Activated CD8-positive, alpha-beta memory T cell treated with anti-CD3 and anti-CD28 coated beads for 24 hours (primary cell): ENCODE measurements at regions not wholly inside any gene's neighbourhood (a gene's known extent, or its start where the extent isn't known, plus 50 kb on each side); places are given as distances from the start of the nearest gene placed in this dataset.
"Not testable (repeated sequence)": the region's sequence is repeated elsewhere in the genome, so short reads cannot be mapped to it uniquely, and the experiment has no call there.

Experiments
- DNase-seq: peaks from one replicate; pipeline ENCODE4 v3.0.0-alpha.2; 2020

GRCh38 chr1:146710838-146711521 lies 227.1 kb upstream of the NBPF12 start:
- not testable (repeated sequence) for DNase-seq

- not testable (repeated sequence) for DNase-seq
These were observed 228.8 kb upstream of the NBPF12 start for GRCh38 chr1:146709302-146709701.

GRCh38 chr1:146704162-146704724 lies 233.9 kb upstream of the NBPF12 start:
- DNase-seq = not testable (repeated sequence)

GRCh38 chr1:146701320-146701719 lies 236.8 kb upstream of the NBPF12 start:
- not testable (repeated sequence) for DNase-seq

GRCh38 chr1:146695388-146695787 lies 242.7 kb upstream of the NBPF12 start:
- not testable (repeated sequence) for DNase-seq

- not testable (repeated sequence) for DNase-seq
These were observed 246.3 kb upstream of the NBPF12 start for GRCh38 chr1:146691798-146692197.

GRCh38 chr1:146688893-146689292 lies 249.2 kb upstream of the NBPF12 start:
- DNase-seq = not testable (repeated sequence)

- DNase-seq = not testable (repeated sequence)
These were observed 251.3 kb upstream of the NBPF12 start for GRCh38 chr1:146686777-146687366.

GRCh38 chr1:146683126-146683429 lies 255.0 kb upstream of the NBPF12 start:
- DNase-seq = not testable (repeated sequence)

GRCh38 chr1:146682227-146683125 lies 255.6 kb upstream of the NBPF12 start:
- not testable (repeated sequence) for DNase-seq

GRCh38 chr1:146673729-146674299 lies 264.3 kb upstream of the NBPF12 start:
- DNase-seq = not testable (repeated sequence)

- not testable (repeated sequence) for DNase-seq
These were observed 265.5 kb upstream of the NBPF12 start for GRCh38 chr1:146672608-146673007.

- DNase-seq = not testable (repeated sequence)
These were observed 266.5 kb upstream of the NBPF12 start for GRCh38 chr1:146671588-146671987.

GRCh38 chr1:146670832-146671566 lies 267.1 kb upstream of the NBPF12 start:
- DNase-seq = not testable (repeated sequence)

- DNase-seq = not testable (repeated sequence)
These were observed 271.8 kb upstream of the NBPF12 start for GRCh38 chr1:146666275-146666674.

GRCh38 chr1:146660242-146660641 lies 277.9 kb upstream of the NBPF12 start:
- DNase-seq = not testable (repeated sequence)

- not testable (repeated sequence) for DNase-seq
These were observed 281.6 kb upstream of the NBPF12 start for GRCh38 chr1:146656356-146657060.

GRCh38 chr1:146654763-146655162 lies 283.4 kb upstream of the NBPF12 start:
- DNase-seq = not testable (repeated sequence)

GRCh38 chr1:146645978-146646604 lies 292.0 kb upstream of the NBPF12 start:
- DNase-seq = not testable (repeated sequence)

- not testable (repeated sequence) for DNase-seq
These were observed 296.6 kb upstream of the NBPF12 start for GRCh38 chr1:146641534-146641933.

- DNase-seq = not testable (repeated sequence)
These were observed 297.5 kb upstream of the NBPF12 start for GRCh38 chr1:146640671-146641070.
